Uterus (tissue), 2 donors: ENCODE measurements at regions not wholly inside any gene's neighbourhood (a gene's known extent, or its start where the extent isn't known, plus 50 kb on each side); places are given as distances from the start of the nearest gene placed in this dataset.

Source experiments
- CTCF ChIP-seq, 4 experiments: fragments of 200-600 bp in 2 of 4; fragments of 450-650 bp in 2 of 4; sonication (generic) in 2 of 4; IDR thresholded peaks; one replicate each; pipeline ENCODE4 v1.5.1; 2016 to 2019; ENCODE audit warnings: antibody characterized with exemption in 4 of 4, mild to moderate bottlenecking in 2 of 4, moderate library complexity in 1 of 4
- POLR2A ChIP-seq, 2 donors: fragments of 450-650 bp; IDR thresholded peaks; one replicate each; pipeline ENCODE4 v1.6.1; 2016; ENCODE audit warnings: antibody characterized with exemption in 2 of 2, mild to moderate bottlenecking in 1 of 2, moderate library complexity in 1 of 2

DNA sequence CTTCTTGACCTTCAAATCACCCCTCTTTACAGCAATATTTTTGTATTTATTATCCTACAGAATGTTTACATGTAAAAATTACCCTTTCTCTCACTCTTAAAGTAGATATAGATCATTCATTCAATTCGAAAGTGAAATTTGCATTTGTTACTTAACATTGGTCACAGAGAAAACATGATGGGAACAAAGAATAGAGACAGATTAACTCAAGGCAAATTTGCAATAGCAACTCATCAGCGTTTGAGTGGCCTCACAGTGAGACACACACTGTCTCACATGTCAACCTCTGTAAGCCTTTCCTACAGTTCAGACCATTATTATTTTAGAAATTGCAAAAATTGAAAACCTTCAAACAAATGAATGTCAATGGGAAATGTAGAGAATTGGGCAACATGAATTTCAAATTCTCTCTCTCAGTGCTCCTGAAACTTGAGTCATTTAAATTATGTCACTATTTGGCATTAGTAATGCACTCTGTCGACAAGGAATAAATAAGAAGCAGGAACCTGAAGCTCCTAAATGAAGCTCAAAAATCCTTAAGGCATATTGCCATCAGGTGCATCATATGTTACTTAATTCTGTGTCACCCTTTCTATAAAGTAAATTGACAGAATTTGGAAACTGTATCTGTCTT is 148.3 kb upstream of the ANXA10 start:
- no peak for TF ChIP-seq POLR2A (IDR thresholded peaks at IDR 0.05)
- no peak for TF ChIP-seq CTCF (IDR thresholded peaks at IDR 0.05)
